ENCODE measurements at regions not wholly inside any gene's neighbourhood (a gene's known extent, or its start where the extent isn't known, plus 50 kb on each side); places are given as distances from the start of the nearest gene placed in this dataset.
A peak's percentile ranks its signal among the peaks of the same experiment; 100 is the strongest.

DNA sequence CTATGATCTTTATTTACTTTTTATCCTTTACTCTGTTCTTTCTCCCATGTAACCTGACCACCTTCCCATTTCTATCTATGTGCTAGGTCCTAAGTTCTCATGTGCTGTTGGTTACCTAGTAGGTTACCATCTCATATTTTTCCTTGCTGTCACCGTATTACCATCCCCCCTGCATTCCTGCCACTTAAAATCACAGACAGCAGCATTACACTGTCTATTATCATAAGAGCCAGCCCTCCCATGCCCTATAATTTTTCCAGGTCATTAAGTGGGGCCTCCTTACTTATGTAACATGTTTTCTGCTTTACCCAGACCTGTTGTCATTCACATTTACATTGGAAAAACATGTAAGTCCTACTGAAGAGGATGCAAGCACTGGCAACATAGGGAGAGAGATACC is 202.9 kb downstream of the HS3ST3A1 start:
- no peak overlapping the region for H3K4me3 ChIP-seq (ENCODE audit: low read depth, low read length)
- ChIA-PET CTCF (no interaction called here), POLR2A (no interaction called here)
- no peaks in the 10 kb centered on the region; the same call in 1 of the 2 replicates for H3K27me3 ChIP-seq (ENCODE audit: control insufficient read depth, insufficient read depth, low read length)
- DNase-seq (ENCODE audit: low read depth), result no peak
- TF ChIP-seq, protein P1, sequence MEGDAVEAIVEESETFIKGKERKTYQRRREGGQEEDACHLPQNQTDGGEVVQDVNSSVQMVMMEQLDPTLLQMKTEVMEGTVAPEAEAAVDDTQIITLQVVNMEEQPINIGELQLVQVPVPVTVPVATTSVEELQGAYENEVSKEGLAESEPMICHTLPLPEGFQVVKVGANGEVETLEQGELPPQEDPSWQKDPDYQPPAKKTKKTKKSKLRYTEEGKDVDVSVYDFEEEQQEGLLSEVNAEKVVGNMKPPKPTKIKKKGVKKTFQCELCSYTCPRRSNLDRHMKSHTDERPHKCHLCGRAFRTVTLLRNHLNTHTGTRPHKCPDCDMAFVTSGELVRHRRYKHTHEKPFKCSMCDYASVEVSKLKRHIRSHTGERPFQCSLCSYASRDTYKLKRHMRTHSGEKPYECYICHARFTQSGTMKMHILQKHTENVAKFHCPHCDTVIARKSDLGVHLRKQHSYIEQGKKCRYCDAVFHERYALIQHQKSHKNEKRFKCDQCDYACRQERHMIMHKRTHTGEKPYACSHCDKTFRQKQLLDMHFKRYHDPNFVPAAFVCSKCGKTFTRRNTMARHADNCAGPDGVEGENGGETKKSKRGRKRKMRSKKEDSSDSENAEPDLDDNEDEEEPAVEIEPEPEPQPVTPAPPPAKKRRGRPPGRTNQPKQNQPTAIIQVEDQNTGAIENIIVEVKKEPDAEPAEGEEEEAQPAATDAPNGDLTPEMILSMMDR (IDR thresholded peaks at IDR 0.05; ENCODE audit: insufficient read depth, low read depth, low read length), result no peak
- no peaks in the 10 kb centered on the region for H3K36me3 ChIP-seq (ENCODE audit: control insufficient read depth, insufficient read depth, low read length)

DNA sequence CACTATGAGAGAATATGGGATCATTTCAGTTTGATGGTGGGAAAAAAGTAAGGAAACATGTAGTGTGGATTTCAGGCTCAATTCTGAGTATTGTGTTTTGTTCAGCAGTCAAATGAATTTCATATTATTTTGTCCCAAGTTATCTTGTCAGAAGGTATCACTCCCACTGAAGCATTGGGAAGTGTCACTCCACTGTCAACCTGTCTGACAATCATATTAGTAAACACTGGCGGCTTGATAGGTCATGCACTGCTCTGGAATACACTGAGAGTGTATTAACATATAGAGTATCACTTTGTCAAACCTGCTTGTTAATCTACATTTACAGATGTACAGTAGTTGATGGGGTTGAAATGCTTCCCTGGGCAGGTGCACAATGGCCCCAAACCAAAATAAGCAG is 203.6 kb downstream of the HS3ST3A1 start:
- TF ChIP-seq, protein P1 (IDR thresholded peaks at IDR 0.05; ENCODE audit: insufficient read depth, low read depth, low read length), result no peak
- ChIA-PET POLR2A (no interaction called here), CTCF (no interaction called here)
- H3K4me3 ChIP-seq (ENCODE audit: low read depth, low read length), result no peak overlapping the region
- H3K27me3 ChIP-seq (ENCODE audit: control insufficient read depth, insufficient read depth, low read length), result no peaks in the 10 kb centered on the region; the same call in 1 of the 2 replicates
- no peak for DNase-seq (ENCODE audit: low read depth)
- no peaks in the 10 kb centered on the region for H3K36me3 ChIP-seq (ENCODE audit: control insufficient read depth, insufficient read depth, low read length)

DNA sequence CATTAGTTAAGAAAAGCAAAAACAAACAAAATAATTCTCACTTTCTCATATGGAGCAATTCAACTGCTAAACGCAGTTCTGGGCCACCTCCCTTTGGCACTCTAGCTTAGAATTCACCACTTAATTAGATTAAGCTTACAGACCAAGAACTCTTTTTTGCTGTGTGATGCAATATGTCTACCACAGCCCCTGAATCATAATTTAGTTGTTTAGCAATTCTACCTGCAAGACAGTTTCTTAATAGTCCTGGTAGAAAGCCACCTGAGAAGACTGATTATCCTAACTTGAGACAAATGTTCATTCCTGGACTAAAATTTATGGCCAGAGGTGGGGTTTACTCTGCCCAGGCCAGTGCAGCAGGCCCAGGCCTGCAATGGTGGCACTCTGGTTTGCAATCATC is 205.9 kb downstream of the HS3ST3A1 start:
- CTCF ChIA-PET, result interaction anchor here (1.5 kb wide), 1 partner anchor 21 kb away, joined by 4 read pairs; no protein-coding TSS in a partner anchor
- H3K36me3 ChIP-seq (ENCODE audit: control insufficient read depth, insufficient read depth, low read length), result no peaks in the 10 kb centered on the region
- TF ChIP-seq, protein P1 (IDR thresholded peaks at IDR 0.05; ENCODE audit: insufficient read depth, low read depth, low read length), result no peak
- POLR2A ChIA-PET, result interaction anchor here (0.6 kb wide), 1 partner anchor 15 kb away, joined by 4 read pairs; no protein-coding TSS in a partner anchor
- no peaks in the 10 kb centered on the region for H3K27me3 ChIP-seq (ENCODE audit: control insufficient read depth, insufficient read depth, low read length)
- no peak overlapping the region for H3K4me3 ChIP-seq (ENCODE audit: low read depth, low read length)
- DNase-seq (ENCODE audit: low read depth), result no peak

DNA sequence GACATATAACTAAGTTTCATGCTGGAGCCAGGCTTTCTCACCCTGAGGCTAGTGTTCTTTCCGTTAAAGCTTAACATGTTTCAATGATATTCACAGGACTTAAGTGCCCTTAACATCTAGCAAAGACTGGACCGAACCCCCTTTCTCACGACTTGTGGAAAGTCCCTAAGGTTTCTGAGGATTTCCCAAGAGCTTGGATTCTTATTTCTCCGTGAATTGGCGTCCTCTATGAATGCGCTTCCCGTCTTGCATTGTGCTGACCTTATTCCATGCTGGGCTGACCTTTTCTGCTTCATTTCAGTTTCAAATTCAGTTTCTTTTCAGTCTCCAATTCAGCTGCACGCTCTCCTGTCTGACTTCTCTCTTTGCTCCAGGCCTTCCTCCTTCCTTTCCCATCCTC is 206.4 kb downstream of the HS3ST3A1 start:
- TF ChIP-seq, protein P1 (IDR thresholded peaks at IDR 0.05; ENCODE audit: insufficient read depth, low read depth, low read length), result no peak
- no peak for DNase-seq (ENCODE audit: low read depth)
- no peaks in the 10 kb centered on the region for H3K27me3 ChIP-seq (ENCODE audit: control insufficient read depth, insufficient read depth, low read length)
- no peak overlapping the region for H3K4me3 ChIP-seq (ENCODE audit: low read depth, low read length)
- ChIA-PET POLR2A (interaction anchor here (0.6 kb wide), 1 partner anchor 15 kb away, joined by 4 read pairs; no protein-coding TSS in a partner anchor), CTCF (interaction anchor here (1.5 kb wide), 1 partner anchor 20 kb away, joined by 4 read pairs; no protein-coding TSS in a partner anchor)
- no peaks in the 10 kb centered on the region for H3K36me3 ChIP-seq (ENCODE audit: control insufficient read depth, insufficient read depth, low read length)

DNA sequence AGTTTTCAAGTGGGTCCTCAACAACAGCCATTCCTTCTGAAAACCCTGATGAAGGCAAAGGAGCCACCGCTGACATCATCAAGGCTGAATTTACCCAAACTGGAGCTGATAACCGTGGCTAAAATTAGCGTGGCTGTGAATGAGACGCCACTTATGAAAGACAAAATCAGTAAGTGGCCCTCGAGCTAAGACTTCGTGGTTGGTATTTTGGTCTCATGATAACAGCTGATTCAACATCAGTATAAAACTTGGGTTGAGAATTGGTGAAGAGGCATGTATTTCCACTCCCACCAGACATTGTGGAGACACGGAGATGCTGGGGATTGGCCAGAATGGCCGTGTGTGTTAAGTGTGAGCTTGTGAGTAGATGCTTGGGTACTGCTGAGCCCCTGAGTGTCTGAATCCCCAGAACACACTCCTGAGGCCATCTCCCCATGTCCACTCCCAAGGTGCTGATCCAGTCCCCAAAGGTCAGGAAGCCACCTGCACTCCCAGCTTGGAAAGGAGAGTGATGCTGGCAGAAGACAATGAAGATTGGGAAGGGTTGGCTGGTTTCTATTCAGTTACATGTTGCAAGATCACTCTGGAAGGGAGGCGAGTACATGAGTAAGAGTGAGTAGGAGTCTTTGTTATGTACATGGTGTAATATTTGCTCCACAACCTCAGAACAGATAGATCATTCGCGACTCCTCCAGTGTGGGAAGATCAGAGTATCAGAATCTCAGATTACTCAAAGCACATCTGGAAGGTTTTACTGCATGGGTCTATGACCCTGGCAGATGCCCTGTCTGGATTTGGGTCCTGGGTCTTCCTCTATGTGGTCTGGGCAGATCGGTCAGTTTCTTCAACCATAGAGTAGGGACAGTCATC is 207.7 kb downstream of the HS3ST3A1 start:
- POLR2A ChIA-PET, result no interaction called here
- no peaks in the 10 kb centered on the region for H3K36me3 ChIP-seq (ENCODE audit: control insufficient read depth, insufficient read depth, low read length)
- CTCF ChIA-PET, result no interaction called here
- no peaks in the 10 kb centered on the region for H3K27me3 ChIP-seq (ENCODE audit: control insufficient read depth, insufficient read depth, low read length)
- DNase-seq (ENCODE audit: low read depth), result peak; percentile 13
- TF ChIP-seq, protein P1 (IDR thresholded peaks at IDR 0.05; ENCODE audit: insufficient read depth, low read depth, low read length), result no peak
- H3K4me3 ChIP-seq (ENCODE audit: low read depth, low read length), result no peak overlapping the region
